IPS-NIHi7 (cell line): ENCODE measurements at regions not wholly inside any gene's neighbourhood (a gene's known extent, or its start where the extent isn't known, plus 50 kb on each side); places are given as distances from the start of the nearest gene placed in this dataset.
A peak's percentile ranks its signal among the peaks of the same experiment; 100 is the strongest.
"Not testable (repeated sequence)": the region's sequence is repeated elsewhere in the genome, so short reads cannot be mapped to it uniquely, and the experiment has no call there.

Experiments
- DNase-seq: peaks from one replicate; pipeline ENCODE4 v3.0.0; 2012; ENCODE audit warnings: mixed read lengths; ENCODE audit errors: extremely low spot score

DNA sequence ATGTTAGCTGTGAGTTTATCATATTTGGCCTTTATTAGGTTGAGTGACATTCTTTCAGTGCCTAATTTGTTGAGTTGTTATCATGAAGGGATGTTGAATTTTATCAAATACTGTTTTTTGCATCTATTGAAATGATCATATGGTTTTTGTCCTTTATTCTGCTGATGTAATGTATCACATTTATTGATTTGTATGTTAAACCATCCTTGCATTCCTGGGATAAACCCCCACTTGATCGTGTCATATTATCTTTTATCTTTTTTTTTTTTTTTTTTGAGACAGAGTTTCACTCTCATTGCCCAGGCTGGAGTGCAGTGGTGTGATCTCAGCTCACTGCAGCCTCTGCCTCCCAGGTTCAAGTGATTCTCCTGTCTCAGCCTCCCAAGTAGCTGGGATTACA is 51.9 kb upstream of the MFGE8 start:
- not testable (repeated sequence) for DNase-seq

DNA sequence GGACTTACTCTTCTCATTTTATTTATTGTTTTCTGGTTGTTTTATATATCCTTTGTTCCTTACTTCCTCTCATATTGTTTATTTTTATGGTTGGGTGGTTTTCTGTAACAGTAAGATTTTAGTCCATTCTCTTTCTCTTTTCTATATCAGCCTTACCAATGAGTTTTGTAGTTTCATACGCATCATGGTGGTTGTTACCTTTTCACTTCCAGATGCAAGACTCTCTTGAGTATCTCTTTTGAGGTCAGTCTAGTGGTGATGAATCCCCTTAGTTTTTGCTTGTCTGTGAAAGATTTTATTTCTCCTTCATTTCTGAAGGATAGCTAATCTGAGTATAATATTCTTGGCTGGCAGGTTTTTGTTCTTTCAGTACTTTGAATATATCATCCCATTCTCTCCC is 57.1 kb upstream of the MFGE8 start:
- DNase-seq, result no peak

DNA sequence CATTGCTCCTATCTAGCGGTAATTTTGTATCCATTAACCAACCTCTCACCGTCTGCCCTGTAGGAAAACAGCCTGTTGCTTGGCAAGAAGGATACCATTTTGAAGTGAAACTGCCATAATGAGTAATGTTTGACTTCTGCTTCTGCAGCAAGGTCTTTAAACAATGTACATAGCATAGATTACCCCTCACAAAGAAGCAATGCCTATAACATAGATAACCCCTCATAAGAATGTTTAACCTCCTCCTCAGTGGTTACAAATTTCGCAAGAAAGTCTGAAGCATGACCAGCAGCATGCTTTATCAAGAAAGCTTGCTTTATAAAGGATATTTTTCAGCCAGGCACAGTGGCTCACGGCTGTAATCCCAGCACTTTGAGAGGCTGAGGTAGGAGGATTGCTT is 61.2 kb upstream of the MFGE8 start:
- no peak for DNase-seq

DNA sequence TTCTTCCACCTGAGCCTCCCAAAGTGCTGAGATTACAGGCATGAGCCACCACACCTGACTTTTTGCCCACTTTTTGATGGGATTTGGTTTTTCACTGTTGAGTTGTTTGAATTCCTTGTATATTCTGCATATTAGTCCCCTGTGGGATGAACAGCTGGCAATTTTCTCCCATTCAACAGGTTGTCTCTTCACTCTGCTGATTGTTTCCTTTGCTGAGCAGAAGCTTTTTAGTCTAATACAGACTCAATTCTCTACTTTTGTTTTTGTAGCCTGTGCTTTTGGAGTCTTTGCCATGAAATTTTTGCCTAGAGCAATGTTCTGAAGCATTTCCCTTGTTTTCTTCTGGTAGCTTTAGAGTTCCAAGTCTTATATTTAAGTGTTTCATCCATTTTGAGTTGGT is 62.7 kb upstream of the MFGE8 start:
- DNase-seq, result no peak

DNA sequence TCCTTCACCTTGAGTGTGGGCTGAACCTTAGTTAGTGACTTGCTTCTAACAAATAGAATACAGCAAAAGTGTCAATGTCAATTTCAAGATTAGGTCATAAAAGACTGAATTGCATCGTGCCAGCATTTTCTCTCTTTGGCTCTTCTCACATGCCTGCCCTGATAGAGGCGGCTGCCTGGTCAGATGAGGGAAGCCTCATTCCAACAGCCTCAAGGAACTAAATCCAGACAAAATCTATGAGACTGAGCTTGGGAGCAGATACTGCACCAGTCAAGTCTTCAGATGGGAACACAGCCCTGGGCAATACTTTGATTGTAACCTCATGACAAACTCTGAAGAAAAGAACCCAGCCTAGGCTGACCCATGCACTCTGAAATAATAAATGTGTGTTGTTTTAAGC is 63.5 kb upstream of the MFGE8 start:
- DNase-seq, result no peak

DNA sequence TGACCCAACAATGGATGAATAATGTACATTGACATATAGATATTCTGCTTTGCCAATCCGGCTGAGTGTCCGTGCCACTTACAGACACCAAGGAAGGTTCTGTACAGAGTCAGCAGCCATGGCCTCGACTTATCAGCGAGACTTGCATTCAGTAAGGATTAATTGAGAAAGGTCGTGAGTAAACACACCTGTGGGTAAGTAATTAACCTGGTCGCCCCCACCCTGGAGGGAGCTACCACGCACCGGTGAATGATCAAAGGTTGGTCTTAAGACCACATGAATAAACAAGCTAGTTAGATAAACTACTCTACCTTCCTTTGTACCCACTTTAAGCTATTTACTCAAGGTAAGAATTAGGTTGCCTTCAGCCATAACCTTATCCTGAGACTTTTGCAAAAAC is 66.5 kb upstream of the MFGE8 start:
- no peak for DNase-seq

DNA sequence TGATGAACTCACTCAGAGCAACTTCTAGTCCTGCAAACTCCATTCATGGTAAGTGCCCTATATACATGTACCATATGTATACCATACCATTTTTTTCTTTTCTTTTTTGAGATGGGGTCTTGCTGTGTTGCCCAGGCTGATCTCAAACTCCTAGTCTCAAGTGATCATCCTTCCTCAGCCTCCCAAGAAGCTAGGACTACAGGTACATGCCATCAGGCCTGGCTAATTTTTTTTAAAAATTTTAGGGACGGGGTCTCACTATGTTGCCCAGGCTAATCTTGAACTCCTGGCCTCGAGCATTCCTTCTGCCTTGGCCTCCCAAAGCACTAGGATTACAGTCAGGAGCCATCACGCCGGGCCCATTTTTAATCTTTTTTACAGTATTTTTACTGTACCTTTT is 67.3 kb upstream of the MFGE8 start:
- DNase-seq, result no peak

DNA sequence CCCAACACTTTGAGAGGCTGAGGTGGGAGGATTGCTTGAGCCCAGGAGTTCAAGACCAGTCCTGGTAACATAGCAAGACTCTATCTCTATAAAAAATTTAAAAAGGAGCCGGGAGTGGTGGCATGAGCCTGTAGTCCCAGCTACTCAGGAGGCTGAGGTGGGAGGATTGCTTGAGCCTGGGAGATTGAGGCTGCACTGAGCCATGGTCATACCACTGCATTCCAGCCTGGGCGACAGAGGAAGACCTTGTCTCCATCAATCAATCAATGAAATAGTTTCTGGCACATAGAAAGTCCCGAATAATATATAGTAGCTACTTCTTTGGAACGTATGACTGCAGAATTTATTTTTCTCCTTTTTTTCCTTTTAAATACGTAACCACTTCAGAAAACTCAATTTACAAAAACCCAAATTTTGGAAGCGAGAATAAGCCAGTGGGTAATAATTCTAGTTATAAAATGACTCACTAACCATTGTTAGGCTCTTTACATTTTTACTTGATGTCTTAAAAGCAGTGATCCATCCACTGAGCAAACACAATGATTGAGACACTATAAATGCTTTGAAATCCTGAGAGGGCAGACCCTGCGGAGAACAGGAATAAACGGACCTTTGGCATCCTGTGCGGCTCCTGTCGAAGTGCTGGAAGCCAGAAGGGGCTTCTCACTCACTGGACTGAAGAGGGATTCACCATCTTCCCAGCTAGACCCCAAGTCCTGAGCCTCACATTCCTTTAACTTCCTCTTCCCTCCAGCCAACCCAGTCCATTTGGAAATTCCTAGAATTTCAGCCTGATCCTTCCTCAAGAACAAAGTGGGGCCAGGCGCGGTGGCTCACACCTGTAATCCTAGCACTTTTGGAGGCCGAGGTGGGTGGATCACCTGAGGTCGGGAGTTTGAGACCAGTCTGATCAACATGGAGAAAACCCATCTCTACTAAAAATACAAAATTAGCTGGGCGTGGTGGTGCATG is 68.4 kb upstream of the MFGE8 start:
- no peak for DNase-seq

DNA sequence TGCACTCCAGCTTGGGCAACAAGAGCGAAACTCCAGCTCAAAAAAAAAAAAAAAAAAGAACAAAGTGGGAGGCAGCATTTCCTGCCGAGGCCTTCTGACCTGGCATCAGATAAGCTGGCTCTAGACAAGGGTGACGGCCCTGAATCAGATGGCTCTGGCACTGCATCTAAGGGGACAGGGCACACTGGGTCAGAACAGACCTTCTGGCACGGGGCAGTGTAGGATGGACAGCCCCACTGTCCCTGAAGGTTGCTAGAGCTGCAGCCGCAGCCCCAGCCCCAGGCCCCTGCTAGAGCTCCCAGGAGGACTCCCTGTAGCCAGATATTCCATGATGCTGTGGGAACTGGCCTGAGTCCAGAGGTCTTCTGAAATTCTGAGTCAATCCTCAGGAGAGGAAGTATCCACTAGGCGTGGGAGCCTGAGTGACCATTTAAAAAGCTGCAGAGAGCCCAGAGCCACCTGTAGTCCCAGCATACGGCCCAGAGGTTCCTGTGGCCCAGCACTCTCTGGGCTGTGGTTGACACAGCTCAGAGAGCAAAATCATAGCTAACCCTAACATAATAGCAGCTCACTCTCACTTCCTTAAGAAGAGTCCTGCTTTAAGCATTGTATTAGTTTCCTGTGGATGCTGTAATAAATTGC is 69.2 kb upstream of the MFGE8 start:
- no peak for DNase-seq

DNA sequence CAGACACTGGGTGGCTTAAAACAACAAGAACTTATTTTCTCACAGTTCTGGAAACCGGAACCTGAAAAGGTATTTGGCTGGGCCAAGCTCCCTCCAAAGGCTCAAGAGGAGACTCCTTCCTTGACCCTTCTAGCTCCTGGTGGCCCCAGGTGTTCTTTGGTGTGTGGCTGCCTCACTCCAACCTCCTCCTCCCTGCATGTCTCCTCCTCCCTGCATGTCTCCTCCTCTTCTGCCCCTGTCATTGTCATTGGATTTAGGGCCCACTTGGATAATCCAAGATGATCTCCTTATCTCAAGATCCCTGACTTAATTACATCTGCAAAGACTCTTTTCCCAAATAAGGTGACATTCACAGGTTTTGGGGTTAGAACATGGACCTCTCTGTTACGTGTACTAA is 69.8 kb upstream of the MFGE8 start:
- DNase-seq, result no peak

DNA sequence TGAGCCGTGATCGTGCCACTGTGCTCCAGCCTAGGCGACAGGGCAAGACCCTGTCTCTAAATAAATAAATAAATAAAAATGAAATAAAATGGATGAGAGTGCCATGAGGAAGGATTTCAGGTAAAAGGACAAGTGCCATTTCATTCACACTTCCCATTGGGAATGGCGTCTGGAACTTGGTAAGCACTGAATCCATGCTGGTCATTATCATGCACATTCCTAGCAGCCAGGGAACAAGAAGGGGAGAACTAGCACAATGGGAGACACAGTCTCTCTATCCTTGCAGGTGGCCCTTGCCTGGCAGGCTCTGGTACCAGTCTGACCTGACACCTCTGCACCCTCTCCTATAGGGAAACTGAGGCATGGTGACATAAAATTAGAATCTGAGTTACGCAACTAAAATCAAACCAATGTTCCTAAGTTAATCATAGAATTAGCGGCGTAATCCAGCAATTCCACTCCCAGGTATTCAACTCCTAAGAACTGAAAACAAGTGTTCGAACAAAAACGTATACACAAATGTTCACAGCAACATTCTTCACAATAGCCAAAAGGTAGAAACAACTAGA is 70.8 kb upstream of the MFGE8 start:
- DNase-seq, result no peak

DNA sequence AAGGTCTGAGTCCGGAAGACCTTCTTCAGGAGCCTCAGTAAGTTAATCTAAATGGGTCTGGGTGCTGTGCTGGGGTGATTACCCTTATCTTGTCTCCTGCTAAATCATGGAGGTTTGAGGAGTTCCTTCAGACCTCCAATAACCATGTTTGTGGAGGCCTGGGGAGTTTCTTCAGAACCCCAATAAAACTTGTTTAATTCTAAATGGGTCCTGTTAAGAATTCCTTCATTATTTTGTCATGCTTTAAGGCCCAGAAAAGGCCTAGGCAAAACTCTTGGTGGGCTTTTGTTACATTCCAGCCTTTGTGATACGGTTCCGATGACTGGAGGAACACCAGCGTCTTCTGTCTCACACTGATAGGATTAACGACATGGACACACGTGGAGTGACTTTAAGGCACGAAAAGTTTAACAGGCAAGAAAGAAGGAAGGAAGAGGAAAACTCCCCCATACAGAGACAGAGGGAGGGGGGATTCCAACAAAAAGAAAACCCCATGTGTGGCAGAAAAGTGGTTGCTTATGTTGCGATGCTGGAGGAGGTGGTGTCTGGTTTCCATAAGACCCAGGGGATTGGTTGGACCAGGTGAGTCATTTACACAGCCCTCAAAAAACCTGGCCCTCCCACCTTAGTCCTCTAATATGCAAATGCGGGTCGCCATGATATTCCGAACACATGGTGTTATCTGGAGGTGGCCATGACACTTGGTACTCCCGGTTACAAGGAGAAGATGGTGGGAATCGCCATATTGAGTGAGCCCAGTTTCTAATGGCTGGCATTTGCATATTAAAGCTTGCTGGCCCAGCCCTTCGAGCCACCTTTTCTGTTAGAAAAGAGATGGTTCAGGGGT is 72.6 kb upstream of the MFGE8 start:
- peak; percentile 57 for DNase-seq

DNA sequence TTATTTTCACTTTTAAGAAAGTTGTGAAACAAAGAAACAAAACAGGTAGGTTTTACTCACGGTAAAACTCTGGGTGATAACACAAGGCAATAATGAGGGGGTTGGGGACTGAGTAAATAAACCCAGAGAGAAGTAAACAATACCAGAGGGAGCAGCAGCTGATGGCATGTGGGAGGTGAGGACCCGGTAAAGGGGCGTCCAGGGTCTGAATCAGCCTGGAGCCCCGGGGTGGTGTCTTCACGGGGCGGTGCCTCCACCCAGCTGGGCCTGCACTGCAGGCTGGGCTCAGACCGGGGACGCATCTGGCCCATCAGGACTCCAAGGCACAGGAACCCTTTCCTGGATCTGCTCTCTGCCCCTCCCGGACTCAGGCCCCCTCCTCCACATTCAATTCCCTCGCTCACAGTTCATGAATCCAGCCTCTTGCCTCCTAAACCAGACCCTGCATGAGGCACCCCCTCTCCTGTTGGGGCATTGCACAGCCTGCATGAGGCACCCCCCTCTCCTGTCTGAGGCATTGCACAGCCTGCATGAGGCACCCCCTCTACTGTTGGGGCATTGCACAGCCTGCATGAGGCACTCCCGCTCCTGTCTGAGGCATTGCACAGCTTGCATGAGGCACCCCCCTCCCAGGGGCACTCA is 73.9 kb upstream of the MFGE8 start:
- DNase-seq, result peak; percentile 33

DNA sequence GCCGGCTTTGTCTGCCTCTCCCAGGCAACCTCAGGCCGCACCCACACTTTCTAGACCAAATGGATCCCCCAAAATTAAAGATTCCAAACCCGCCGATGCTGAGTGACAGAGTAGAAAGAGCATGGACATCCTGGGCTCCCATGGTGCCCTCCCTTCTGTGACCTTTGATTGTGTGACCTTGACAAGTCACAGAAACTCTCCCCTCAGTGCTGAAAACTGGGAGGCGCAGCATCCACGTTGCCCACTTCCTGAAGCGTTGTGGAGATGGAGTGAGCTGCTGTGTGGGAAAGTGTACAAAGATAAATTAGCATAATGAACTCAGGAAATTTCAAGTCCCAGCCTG is 74.4 kb upstream of the MFGE8 start:
- DNase-seq, result no peak

DNA sequence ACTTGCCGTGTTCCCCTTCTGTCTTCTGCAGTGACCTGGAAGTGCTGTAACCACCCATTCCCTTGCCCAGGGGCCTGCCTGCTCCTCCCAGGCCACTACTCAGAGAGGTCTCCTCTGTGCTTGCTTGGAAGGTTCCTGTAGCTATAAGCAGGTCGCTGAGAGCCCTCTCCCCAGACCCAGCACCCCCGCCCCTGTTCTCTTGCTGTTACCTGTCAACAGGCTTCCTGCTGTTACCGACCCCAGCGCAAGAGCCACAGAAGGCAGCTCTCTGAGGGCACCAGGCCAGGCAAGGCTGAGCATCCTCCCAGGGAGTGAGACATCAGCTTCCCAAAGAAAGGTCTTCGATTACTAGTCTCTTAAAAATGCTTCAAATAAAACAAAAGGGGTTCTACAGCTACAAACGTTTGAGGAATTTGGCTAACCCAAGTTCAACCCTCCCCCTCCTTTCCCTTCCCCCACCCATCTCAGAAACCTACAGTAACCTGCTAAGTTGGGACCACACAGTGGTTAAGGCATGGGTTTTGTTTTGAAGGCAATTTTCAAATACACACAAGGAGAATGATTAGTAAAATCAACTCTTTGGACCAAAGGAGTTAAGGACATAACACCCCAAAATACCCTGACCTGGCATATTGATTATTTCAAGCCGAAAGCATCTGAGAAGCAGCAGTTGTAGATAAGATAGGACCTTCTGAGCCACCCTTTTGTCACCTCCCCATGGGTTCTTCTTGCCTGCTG is 74.9 kb upstream of the MFGE8 start:
- DNase-seq, result peak; percentile 39

DNA sequence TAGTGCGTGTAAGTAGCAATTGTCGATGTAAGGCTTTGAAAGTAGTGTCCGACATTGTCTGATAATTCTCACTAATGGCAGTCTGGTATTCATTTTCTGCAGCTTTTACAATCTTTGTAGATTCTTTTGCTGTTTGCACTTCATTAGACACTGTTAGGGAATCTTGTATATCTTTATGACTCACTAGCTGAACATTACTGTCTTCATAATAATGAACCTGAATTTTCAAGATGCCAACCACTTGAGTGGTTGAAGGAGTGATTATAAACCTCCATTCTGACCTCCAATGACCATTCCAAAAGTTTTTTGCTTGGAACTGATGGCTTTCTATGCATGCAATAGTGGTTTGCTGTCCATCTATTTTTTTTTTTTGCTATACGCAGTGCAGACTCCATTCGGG is 76.4 kb upstream of the MFGE8 start:
- DNase-seq, result no peak

DNA sequence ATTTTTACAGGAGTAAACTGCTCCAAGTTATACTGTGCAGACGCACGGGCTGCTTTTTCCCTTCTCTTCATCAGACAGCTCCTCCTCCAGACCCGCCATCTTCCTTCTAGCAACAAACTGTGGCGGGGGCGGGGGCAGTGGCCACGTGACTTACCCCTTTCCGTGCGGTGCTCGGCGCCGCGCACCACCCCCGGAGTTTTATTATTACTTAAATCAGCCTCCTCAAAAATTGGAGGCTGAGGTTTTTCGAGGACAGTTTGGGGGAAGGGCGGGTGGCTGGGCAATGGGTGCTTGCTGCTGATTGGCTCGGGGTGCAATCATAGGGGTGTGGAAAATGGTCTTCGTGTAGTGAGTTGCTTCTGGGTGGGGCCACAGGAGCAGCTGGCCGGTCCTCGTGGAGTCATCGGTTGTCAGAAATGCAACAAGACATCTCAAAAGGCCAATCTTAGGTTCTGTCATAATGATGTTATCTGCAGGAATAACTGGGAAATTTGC is 77.1 kb upstream of the MFGE8 start:
- no peak for DNase-seq

DNA sequence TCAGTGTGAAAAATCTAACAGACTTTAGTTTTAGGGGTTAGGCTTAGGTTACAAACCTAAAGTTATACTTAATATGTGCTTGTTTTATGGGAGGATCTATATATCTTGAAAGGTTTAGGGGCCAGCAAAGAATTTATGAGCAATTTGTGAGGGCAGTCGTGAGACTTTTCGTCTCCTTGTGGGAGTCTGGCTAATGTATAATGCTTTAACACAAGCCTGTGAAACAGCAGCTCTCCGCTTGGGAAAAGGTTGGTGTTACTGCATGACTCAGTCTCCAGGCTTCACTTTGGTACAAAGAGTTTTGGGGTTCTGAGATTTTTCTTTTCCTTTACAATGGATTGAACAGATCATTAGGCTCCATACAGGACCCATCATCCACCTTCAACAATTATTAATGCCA is 79.0 kb upstream of the MFGE8 start:
- no peak for DNase-seq

DNA sequence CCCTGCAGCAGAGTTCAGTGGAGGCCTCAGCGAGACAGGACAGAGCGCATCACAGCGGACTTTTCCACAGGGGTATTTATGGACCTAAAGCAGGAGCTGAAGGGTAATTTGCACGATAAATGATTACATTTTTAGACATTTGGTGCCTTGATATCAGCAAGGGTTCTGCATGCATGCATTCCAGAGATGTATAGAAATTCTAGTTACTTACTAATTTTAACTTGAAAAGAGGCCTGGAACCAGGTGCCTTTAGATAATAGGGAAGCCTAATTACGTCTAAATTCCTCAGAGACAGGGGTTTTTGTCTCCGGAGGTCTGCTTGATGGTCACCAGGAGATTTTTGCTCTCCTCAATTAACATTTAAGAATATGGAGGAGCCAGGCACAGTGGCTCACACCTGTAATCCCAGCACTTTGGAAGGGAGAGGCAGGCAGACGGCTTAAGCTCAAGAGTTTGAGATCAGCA is 79.8 kb upstream of the MFGE8 start:
- DNase-seq, result no peak

DNA sequence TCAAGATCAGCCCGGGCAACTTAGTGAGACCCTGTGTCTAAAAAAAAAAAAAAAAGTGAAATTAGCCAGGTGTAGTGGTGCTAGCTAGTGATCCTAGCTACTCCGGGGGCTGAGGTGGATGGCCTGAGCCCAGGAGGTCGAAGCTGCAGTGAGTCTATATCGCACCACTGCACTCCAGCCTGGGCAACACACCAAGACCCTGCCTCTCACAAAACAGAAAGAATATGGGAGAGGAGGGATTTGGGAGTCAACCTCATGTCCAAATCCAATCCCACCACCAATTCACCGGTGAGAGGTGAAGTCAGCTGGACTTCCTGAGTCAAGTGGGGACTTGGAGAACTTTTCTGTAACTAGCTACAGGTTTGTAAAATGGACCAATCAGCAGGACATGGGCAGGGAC is 80.5 kb upstream of the MFGE8 start:
- no peak for DNase-seq

DNA sequence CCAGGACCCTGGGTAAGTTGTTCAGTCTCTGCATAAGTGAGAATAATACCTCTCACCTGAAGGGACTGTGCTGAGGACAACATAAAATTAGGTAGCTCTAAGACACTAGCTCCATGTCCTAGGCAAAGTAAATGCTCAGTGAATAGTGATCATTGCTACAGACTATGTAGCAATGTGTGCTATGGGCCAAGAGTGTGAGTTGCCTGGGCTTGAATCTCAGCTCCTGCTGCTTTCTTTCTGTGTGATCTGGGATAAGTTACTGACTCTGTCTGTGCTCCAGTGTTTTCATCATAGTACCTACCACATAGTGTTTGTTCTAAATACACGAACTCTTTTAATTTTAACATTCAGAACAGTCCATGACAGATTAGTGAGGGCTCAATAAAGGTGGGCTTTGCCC is 81.1 kb upstream of the MFGE8 start:
- no peak for DNase-seq
